SU-DHL-6 (cell line): ENCODE measurements at regions not wholly inside any gene's neighbourhood (a gene's known extent, or its start where the extent isn't known, plus 50 kb on each side); places are given as distances from the start of the nearest gene placed in this dataset.

Experiments
- H2AFZ ChIP-seq: fragments of 200-600 bp; sonication (generic); 2 replicates; pipeline ENCODE4 v1.6.1; 2014; ENCODE audit warnings: low read depth, mild to moderate bottlenecking, moderate library complexity, mixed read lengths, antibody characterized with exemption, low read length; ENCODE audit not compliant: severe bottlenecking
- H3F3A ChIP-seq: fragments of 200-600 bp; shearing (Covaris generic); 2 replicates; pipeline ENCODE4 v1.6.0; 2016; ENCODE audit warnings: antibody characterized with exemption, mild to moderate bottlenecking; ENCODE audit not compliant: insufficient read depth
- H3K27ac ChIP-seq: fragments of 200-600 bp; sonication (generic); 2 replicates; pipeline ENCODE4 v1.5.1; 2016; ENCODE audit warnings: low read depth, mild to moderate bottlenecking, low read length, moderate library complexity, mixed read lengths
- H3K27me3 ChIP-seq: fragments of 200-600 bp; sonication (generic), shearing (Covaris generic); 2 replicates; pipeline ENCODE4 v1.6.0; 2014; ENCODE audit warnings: mild to moderate bottlenecking, low read length
- H3K36me3 ChIP-seq: fragments of 200-600 bp; sonication (generic); 2 replicates; pipeline ENCODE4 v1.6.1; 2014; ENCODE audit warnings: mild to moderate bottlenecking, low read length, mixed read lengths
- H3K4me2 ChIP-seq: fragments of 300-600, 200-600 bp; shearing (Covaris generic), sonication (generic); 2 replicates; pipeline ENCODE4 v1.6.0; 2014; ENCODE audit warnings: low read length, low read depth, mild to moderate bottlenecking; ENCODE audit not compliant: poor library complexity, severe bottlenecking
- H3K4me3 ChIP-seq: fragments of 200-600 bp; sonication (generic); 2 replicates; pipeline ENCODE4 v1.5.1; 2014; ENCODE audit warnings: antibody characterized with exemption, low read length, mild to moderate bottlenecking, mixed read lengths; ENCODE audit not compliant: insufficient read depth, poor library complexity, severe bottlenecking
- H3K79me2 ChIP-seq: fragments of 200-600 bp; sonication (generic); 2 replicates; pipeline ENCODE4 v1.6.1; 2014; ENCODE audit warnings: mild to moderate bottlenecking, low read length, moderate library complexity; ENCODE audit not compliant: insufficient read depth
- H3K9ac ChIP-seq: fragments of 200-600 bp; sonication (generic); 2 replicates; pipeline ENCODE4 v1.7.0; 2014; ENCODE audit warnings: mild to moderate bottlenecking, low read length
- H3K9me2 ChIP-seq: fragments of 200-600 bp; sonication (generic); replicated peaks from 2 replicates; pipeline ENCODE4 v1.6.1; 2014; ENCODE audit warnings: low read length; ENCODE audit not compliant: insufficient read depth
- H3K9me3 ChIP-seq: fragments of 200-600 bp; sonication (generic); 2 replicates; pipeline ENCODE4 v1.6.1; 2014; ENCODE audit warnings: low read length, mixed read lengths; ENCODE audit not compliant: insufficient read depth
- H4K20me1 ChIP-seq: fragments of 200-600 bp; sonication (generic); 2 replicates; pipeline ENCODE4 v1.6.1; 2014; ENCODE audit warnings: low read depth, mild to moderate bottlenecking, antibody characterized with exemption, low read length, moderate library complexity, mixed read lengths
- EZH2phosphoT487 ChIP-seq: fragments of 200-600 bp; sonication (generic), shearing (Covaris generic); conservative IDR thresholded peaks from 2 replicates; pipeline ENCODE4 v1.6.1; 2018; ENCODE audit warnings: mild to moderate bottlenecking, antibody characterized with exemption, low read length, moderate library complexity, mixed read lengths
- TF ChIP-seq, protein P1 (sequence below): fragments of 200-600 bp; sonication (generic); IDR thresholded peaks from one replicate; pipeline ENCODE4 v1.5.1; 2017; ENCODE audit warnings: antibody characterized with exemption, mild to moderate bottlenecking, low read length, moderate library complexity; ENCODE audit not compliant: insufficient read depth, poor library complexity, severe bottlenecking

DNA sequence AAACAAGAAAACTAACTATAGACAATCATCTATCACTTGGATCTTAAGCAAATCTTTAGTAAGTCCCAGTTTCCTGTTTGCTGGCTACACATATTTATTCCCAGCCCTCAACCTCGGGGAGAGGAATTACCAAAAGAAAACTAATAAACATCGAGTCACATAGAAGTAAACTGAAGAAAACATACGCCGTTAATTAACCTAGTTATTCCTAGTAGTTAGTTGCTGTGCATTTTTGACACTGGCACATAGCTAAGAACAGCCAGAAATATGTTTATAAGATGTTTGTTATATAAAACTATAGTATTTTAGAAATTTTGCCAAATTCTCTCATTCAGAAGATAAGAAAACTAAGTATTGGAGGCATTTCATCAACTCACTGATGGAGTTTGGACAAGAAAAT is 407.2 kb upstream of the ARHGEF26 start:
- Histone ChIP-seq H3K27ac (no peak overlapping the region), H3K9me2 (no peaks in the 10 kb centered on the region), H3F3A (peaks cover 5% of the 10 kb centered on the region; the same call in 1 of the 2 replicates), H4K20me1 (no peaks in the 10 kb centered on the region), H3K9ac (no peak overlapping the region), H2AFZ (no peak overlapping the region), H3K27me3 (no peaks in the 10 kb centered on the region), H3K9me3 (no peaks in the 10 kb centered on the region), H3K36me3 (peaks cover 16% of the 10 kb centered on the region; the same call in 1 of the 2 replicates), H3K4me3 (no peak overlapping the region), H3K4me2 (no peak overlapping the region), H3K79me2 (no peaks in the 10 kb centered on the region)
- TF ChIP-seq, protein P1, sequence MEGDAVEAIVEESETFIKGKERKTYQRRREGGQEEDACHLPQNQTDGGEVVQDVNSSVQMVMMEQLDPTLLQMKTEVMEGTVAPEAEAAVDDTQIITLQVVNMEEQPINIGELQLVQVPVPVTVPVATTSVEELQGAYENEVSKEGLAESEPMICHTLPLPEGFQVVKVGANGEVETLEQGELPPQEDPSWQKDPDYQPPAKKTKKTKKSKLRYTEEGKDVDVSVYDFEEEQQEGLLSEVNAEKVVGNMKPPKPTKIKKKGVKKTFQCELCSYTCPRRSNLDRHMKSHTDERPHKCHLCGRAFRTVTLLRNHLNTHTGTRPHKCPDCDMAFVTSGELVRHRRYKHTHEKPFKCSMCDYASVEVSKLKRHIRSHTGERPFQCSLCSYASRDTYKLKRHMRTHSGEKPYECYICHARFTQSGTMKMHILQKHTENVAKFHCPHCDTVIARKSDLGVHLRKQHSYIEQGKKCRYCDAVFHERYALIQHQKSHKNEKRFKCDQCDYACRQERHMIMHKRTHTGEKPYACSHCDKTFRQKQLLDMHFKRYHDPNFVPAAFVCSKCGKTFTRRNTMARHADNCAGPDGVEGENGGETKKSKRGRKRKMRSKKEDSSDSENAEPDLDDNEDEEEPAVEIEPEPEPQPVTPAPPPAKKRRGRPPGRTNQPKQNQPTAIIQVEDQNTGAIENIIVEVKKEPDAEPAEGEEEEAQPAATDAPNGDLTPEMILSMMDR = no peak

DNA sequence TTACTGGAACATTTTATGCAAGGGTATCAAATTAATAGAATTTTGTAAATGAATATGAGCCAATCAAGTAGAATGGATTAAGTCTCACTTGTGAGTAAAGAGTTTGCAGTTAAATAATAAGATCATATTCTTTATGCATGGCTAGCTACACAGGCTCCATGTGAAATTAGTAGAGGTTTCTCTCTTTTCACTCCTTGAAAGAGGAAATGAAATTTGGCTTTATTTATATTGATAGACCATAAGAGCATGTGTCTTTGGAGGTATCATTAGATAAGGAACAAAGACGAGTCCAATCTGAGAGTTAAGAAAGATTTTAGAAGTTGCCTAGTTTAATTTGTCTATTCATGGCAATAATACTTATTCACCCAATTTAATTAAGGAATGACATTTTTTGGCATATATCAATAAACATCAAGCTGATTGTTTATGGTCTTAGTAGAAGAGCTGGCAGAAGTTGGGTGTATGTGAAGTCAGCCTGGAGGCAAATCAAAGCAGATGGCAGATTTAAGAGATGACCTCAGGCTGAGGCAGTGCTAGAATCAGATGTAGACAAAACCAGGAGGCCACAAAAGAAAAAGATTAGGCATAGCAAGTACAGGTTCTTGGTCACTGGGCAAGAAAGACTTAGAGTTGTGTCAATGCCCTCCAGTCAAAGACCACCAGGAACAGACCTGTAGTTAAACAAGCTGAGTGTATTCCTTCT is 406.5 kb upstream of the ARHGEF26 start:
- no peak overlapping the region for H2AFZ ChIP-seq
- no peaks in the 10 kb centered on the region for H3K79me2 ChIP-seq
- H3K4me3 ChIP-seq = no peak overlapping the region
- H3K36me3 ChIP-seq = peaks cover 16% of the 10 kb centered on the region; the same call in 1 of the 2 replicates
- H3K4me2 ChIP-seq = no peak overlapping the region
- no peaks in the 10 kb centered on the region for H3K9me2 ChIP-seq
- TF ChIP-seq, protein P1 = no peak
- no peak for TF ChIP-seq EZH2phosphoT487
- H3K9me3 ChIP-seq = no peaks in the 10 kb centered on the region
- H4K20me1 ChIP-seq = no peaks in the 10 kb centered on the region
- no peak overlapping the region for H3K9ac ChIP-seq
- no peak overlapping the region for H3K27ac ChIP-seq
- peaks cover 5% of the 10 kb centered on the region; the same call in 1 of the 2 replicates for H3F3A ChIP-seq
- no peaks in the 10 kb centered on the region for H3K27me3 ChIP-seq

DNA sequence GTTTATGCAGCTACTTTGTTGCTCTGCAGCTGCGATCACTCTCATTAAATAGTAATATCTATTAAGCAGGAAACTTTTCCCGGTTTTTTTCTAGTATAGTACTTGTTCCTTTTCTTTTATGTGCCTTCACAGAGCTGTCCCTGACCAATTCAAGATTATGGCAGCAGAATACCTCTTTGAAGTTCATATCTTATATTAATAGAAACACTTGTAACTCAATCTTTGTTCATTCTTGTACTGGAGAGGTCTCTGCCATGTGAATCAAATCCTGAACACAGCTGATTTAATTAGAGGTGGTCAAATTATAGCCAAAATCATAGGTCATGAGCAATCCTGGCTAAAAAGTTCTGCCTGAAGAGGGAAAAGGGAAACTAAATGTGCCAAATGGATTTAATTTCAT is 399.0 kb upstream of the ARHGEF26 start:
- Histone ChIP-seq H3K27me3 (no peaks in the 10 kb centered on the region), H3K4me3 (no peak overlapping the region), H3F3A (no peaks in the 10 kb centered on the region), H3K4me2 (no peak overlapping the region), H4K20me1 (no peaks in the 10 kb centered on the region), H3K27ac (no peak overlapping the region), H2AFZ (no peak overlapping the region), H3K9me3 (no peaks in the 10 kb centered on the region), H3K36me3 (peaks cover 10% of the 10 kb centered on the region; the same call in 1 of the 2 replicates), H3K9me2 (no peaks in the 10 kb centered on the region), H3K9ac (no peak overlapping the region), H3K79me2 (0 out of 2 replicates have a peak, but pooled peaks cover 3% of the 10 kb centered on the region)
- no peak for TF ChIP-seq EZH2phosphoT487
- TF ChIP-seq, protein P1 = no peak
